ENCODE measurements at regions not wholly inside any gene's neighbourhood (a gene's known extent, or its start where the extent isn't known, plus 50 kb on each side); places are given as distances from the start of the nearest gene placed in this dataset.
"Not testable (repeated sequence)": the region's sequence is repeated elsewhere in the genome, so short reads cannot be mapped to it uniquely, and the experiment has no call there.

GRCh38 chr1:83270801-83271200, 728.1 kb downstream of the TTLL7 start:
- not testable (repeated sequence) for TF ChIP-seq CTCF, EP300 (IDR thresholded peaks at IDR 0.05)
